Colonic mucosa (tissue), 4 donors: ENCODE measurements at regions not wholly inside any gene's neighbourhood (a gene's known extent, or its start where the extent isn't known, plus 50 kb on each side); places are given as distances from the start of the nearest gene placed in this dataset.
"Not testable (repeated sequence)": the region's sequence is repeated elsewhere in the genome, so short reads cannot be mapped to it uniquely, and the experiment has no call there.

ENCODE experiments used
- DNase-seq: peaks from one replicate; pipeline ENCODE4 v3.0.0-alpha.2; 2020
- H3K27ac ChIP-seq: fragments of 200-600 bp; one replicate; pipeline ENCODE4 v1.8.0; 2021
- H3K27me3 ChIP-seq: fragments of 200-600 bp; one replicate; pipeline ENCODE4 v1.8.0; 2021
- H3K36me3 ChIP-seq: fragments of 200-600 bp; one replicate; pipeline ENCODE4 v1.8.0; 2021
- H3K4me1 ChIP-seq: fragments of 200-600 bp; one replicate; pipeline ENCODE4 v1.8.0; 2021; ENCODE audit warnings: mild to moderate bottlenecking
- H3K4me3 ChIP-seq: fragments of 200-600 bp; one replicate; pipeline ENCODE4 v1.8.0; 2021
- H3K9ac ChIP-seq, 2 donors: one replicate each; pipeline ENCODE4 v1.7.0; 2013; ENCODE audit warnings: control low read depth in 2 of 2, low read depth in 2 of 2, low read length in 2 of 2
- H3K9me3 ChIP-seq: fragments of 200-600 bp; one replicate; pipeline ENCODE4 v1.8.0; 2021
- CTCF ChIP-seq: fragments of 200-600 bp; IDR thresholded peaks from one replicate; pipeline ENCODE4 v1.8.0; 2022; ENCODE audit warnings: antibody characterized with exemption, mild to moderate bottlenecking
- intact Hi-C: fragments of 100-400 bp; cut with DNase I; formaldehyde crosslinking; loops from one replicate; pipeline ENCODE4 v1.14.1; 2022
- donor health status: healthy.
- donor health status: DM: no; HTN: no; CAD: no.
- donor health status: DM: no; HTN: no; CAD: no.

GRCh38 chr10:42242135-42242805 lies 396.1 kb downstream of the ZNF33B start:
- intact Hi-C loops, result no loop called here
- TF ChIP-seq CTCF, result no peak
- Histone ChIP-seq H3K27me3 (no peaks in the 10 kb centered on the region), H3K9ac (no peak overlapping the region), H3K4me1 (no peaks in the 10 kb centered on the region), H3K36me3 (no peaks in the 10 kb centered on the region), H3K27ac (no peak overlapping the region), H3K9me3 (no peaks in the 10 kb centered on the region), H3K4me3 (no peak overlapping the region)
- DNase-seq, result no peak

- H3K4me1 ChIP-seq, H3K27me3 ChIP-seq, DNase-seq, H3K27ac ChIP-seq, H3K9me3 ChIP-seq, H3K9ac ChIP-seq, H3K36me3 ChIP-seq, H3K4me3 ChIP-seq, intact Hi-C loops: not testable (repeated sequence)
These were observed 402.0 kb downstream of the ZNF33B start for GRCh38 chr10:42236401-42236800.

GRCh38 chr10:42235736-42236135 lies 402.6 kb downstream of the ZNF33B start:
- H3K9me3 ChIP-seq, intact Hi-C loops, H3K4me3 ChIP-seq, DNase-seq, H3K4me1 ChIP-seq, H3K9ac ChIP-seq, H3K36me3 ChIP-seq, H3K27me3 ChIP-seq, H3K27ac ChIP-seq: not testable (repeated sequence)

GRCh38 chr10:42235241-42235640 lies 403.1 kb downstream of the ZNF33B start:
- H3K27me3 ChIP-seq, H3K9ac ChIP-seq, H3K4me3 ChIP-seq, H3K36me3 ChIP-seq, H3K9me3 ChIP-seq, H3K4me1 ChIP-seq, DNase-seq, intact Hi-C loops, H3K27ac ChIP-seq: not testable (repeated sequence)

- DNase-seq, H3K4me1 ChIP-seq, H3K9me3 ChIP-seq, H3K9ac ChIP-seq, H3K36me3 ChIP-seq, H3K27me3 ChIP-seq, H3K27ac ChIP-seq, H3K4me3 ChIP-seq, intact Hi-C loops: not testable (repeated sequence)
These were observed 403.9 kb downstream of the ZNF33B start for GRCh38 chr10:42234506-42234905.

- H3K4me3 ChIP-seq, intact Hi-C loops, H3K36me3 ChIP-seq, H3K9ac ChIP-seq, H3K27ac ChIP-seq, H3K9me3 ChIP-seq, DNase-seq, H3K4me1 ChIP-seq, H3K27me3 ChIP-seq: not testable (repeated sequence)
These were observed 404.7 kb downstream of the ZNF33B start for GRCh38 chr10:42233461-42234206.

GRCh38 chr10:42232955-42233354 lies 405.4 kb downstream of the ZNF33B start:
- DNase-seq, H3K36me3 ChIP-seq, H3K27me3 ChIP-seq, H3K9ac ChIP-seq, H3K4me1 ChIP-seq, H3K27ac ChIP-seq, H3K4me3 ChIP-seq, intact Hi-C loops, H3K9me3 ChIP-seq: not testable (repeated sequence)

GRCh38 chr10:42230812-42231211 lies 407.6 kb downstream of the ZNF33B start:
- H3K4me1 ChIP-seq, DNase-seq, H3K9me3 ChIP-seq, H3K36me3 ChIP-seq, H3K27ac ChIP-seq, H3K4me3 ChIP-seq, intact Hi-C loops, H3K9ac ChIP-seq, H3K27me3 ChIP-seq: not testable (repeated sequence)

- H3K36me3 ChIP-seq, H3K4me1 ChIP-seq, H3K9ac ChIP-seq, DNase-seq, H3K27ac ChIP-seq, H3K4me3 ChIP-seq, intact Hi-C loops, H3K9me3 ChIP-seq, H3K27me3 ChIP-seq: not testable (repeated sequence)
These were observed 408.3 kb downstream of the ZNF33B start for GRCh38 chr10:42230115-42230514.

GRCh38 chr10:42227859-42228258 lies 410.5 kb downstream of the ZNF33B start:
- H3K4me1 ChIP-seq, H3K9me3 ChIP-seq, H3K9ac ChIP-seq, H3K27ac ChIP-seq, H3K36me3 ChIP-seq, DNase-seq, H3K4me3 ChIP-seq, intact Hi-C loops, H3K27me3 ChIP-seq: not testable (repeated sequence)

GRCh38 chr10:42193588-42193987 lies 444.8 kb downstream of the ZNF33B start:
- H3K9ac ChIP-seq, H3K4me3 ChIP-seq, H3K27me3 ChIP-seq, H3K27ac ChIP-seq, H3K4me1 ChIP-seq, intact Hi-C loops, H3K36me3 ChIP-seq, H3K9me3 ChIP-seq, DNase-seq: not testable (repeated sequence)
